NCI-H1417 (cell line): ENCODE measurements at regions not wholly inside any gene's neighbourhood (a gene's known extent, or its start where the extent isn't known, plus 50 kb on each side); places are given as distances from the start of the nearest gene placed in this dataset.
"Not testable (repeated sequence)": the region's sequence is repeated elsewhere in the genome, so short reads cannot be mapped to it uniquely, and the experiment has no call there.

Experiments
- DNase-seq, 3 experiments: peaks; one replicate each; lab custom pipeline; 2025; lab: John Stamatoyannopoulos, UW

GRCh38 chr12:54713876-54714275 lies 65.7 kb upstream of the DCD start:
- not testable (repeated sequence) for DNase-seq

GRCh38 chr12:54711669-54712068 lies 63.5 kb upstream of the DCD start:
- no peak for DNase-seq

- no peak for DNase-seq
Measured at GRCh38 chr12:54708826-54709225, 60.7 kb upstream of the DCD start.

- no peak for DNase-seq
Measured at GRCh38 chr12:54704202-54704601, 56.0 kb upstream of the DCD start.

- DNase-seq, result peak; percentile 29 to 87 (median 69)
Measured at GRCh38 chr12:54701940-54702592, 53.9 kb upstream of the DCD start.

GRCh38 chr12:54700849-54701248 lies 52.7 kb upstream of the DCD start:
- DNase-seq, result no peak

- DNase-seq, result no peak
Measured at GRCh38 chr12:54700301-54700700, 52.1 kb upstream of the DCD start.
